ENCODE measurements at regions not wholly inside any gene's neighbourhood (a gene's known extent, or its start where the extent isn't known, plus 50 kb on each side); places are given as distances from the start of the nearest gene placed in this dataset.

DNA sequence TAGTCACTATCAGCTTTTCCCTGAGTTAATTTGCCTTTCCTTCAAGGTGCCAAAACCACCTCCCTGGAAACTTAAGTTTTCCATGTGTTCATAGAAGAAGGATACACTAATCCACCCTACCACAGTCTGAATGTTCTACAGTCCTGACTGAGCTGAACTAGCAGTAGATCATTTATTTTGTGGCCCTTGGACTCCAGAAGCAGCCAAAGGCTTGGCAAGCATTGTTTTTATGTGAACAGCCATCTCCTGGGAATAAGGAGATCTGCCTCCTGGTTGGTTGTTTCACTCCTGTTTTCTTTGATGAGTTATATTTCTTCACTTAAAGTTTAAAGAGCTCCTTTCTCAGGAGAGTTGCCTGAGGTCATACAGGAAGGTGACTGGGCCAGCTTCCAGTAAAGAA is 634.6 kb upstream of the SOX9 start:
- no peak overlapping the region for H2AFZ ChIP-seq

DNA sequence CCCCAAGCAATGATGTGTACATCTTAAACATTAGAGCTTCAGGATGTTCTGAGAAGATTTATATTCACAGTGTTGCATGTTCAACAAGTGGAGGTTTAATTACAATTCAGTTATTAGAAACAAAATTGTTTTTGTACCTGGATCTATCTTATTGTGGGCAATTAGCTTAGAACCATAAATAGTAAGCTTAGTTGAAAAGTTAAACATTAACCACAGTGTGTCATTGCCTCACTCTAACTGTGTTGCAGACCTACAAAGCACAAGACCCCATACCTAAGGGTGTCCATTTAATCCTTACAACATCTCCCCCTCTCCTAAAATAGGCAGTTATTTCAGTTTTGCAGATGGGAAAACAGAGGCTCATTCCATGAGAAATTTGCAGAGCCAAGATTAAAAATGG is 632.0 kb upstream of the SOX9 start:
- no peaks in the 10 kb centered on the region for H3F3A ChIP-seq (ENCODE audit: insufficient read depth, low read depth)

More for the DNA sequence above, 634.6 kb upstream of the SOX9 start:
- Histone ChIP-seq H3K9me3 (ENCODE audit: insufficient read depth, low read depth) (no peaks in the 10 kb centered on the region; the same call in 1 of the 2 replicates), H3F3A (ENCODE audit: insufficient read depth, low read depth) (no peaks in the 10 kb centered on the region), H3K27ac (no peak overlapping the region), H3K9me2 (ENCODE audit: insufficient read depth) (no peaks in the 10 kb centered on the region), H3K79me2 (ENCODE audit: low read depth) (no peaks in the 10 kb centered on the region), H3K4me1 (replicated peaks; ENCODE audit: insufficient read depth) (no peaks in the 10 kb centered on the region), H3K27me3 (ENCODE audit: insufficient read depth, low read depth) (no peaks in the 10 kb centered on the region), H3K36me3 (ENCODE audit: low read depth) (no peaks in the 10 kb centered on the region), H3K4me2 (no peak overlapping the region), H3K4me3 (no peak overlapping the region), H4K20me1 (ENCODE audit: insufficient read depth) (no peaks in the 10 kb centered on the region)
- BruUV-seq (replicated peaks) = no TSS peak
- ChIA-PET POLR2A (ENCODE audit: unreplicated experiment) (no interaction called here), CTCF (no interaction called here)
- DNase-seq = no peak
- TF ChIP-seq, protein P1, sequence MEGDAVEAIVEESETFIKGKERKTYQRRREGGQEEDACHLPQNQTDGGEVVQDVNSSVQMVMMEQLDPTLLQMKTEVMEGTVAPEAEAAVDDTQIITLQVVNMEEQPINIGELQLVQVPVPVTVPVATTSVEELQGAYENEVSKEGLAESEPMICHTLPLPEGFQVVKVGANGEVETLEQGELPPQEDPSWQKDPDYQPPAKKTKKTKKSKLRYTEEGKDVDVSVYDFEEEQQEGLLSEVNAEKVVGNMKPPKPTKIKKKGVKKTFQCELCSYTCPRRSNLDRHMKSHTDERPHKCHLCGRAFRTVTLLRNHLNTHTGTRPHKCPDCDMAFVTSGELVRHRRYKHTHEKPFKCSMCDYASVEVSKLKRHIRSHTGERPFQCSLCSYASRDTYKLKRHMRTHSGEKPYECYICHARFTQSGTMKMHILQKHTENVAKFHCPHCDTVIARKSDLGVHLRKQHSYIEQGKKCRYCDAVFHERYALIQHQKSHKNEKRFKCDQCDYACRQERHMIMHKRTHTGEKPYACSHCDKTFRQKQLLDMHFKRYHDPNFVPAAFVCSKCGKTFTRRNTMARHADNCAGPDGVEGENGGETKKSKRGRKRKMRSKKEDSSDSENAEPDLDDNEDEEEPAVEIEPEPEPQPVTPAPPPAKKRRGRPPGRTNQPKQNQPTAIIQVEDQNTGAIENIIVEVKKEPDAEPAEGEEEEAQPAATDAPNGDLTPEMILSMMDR (conservative IDR thresholded peaks at IDR 0.05) = no peak
- no peak for TF ChIP-seq EZH2 (IDR thresholded peaks at IDR 0.05; ENCODE audit: low read depth)
- intact Hi-C loops (cut with micrococcal nuclease; ENCODE audit: unreplicated experiment) = no loop called here

DNA sequence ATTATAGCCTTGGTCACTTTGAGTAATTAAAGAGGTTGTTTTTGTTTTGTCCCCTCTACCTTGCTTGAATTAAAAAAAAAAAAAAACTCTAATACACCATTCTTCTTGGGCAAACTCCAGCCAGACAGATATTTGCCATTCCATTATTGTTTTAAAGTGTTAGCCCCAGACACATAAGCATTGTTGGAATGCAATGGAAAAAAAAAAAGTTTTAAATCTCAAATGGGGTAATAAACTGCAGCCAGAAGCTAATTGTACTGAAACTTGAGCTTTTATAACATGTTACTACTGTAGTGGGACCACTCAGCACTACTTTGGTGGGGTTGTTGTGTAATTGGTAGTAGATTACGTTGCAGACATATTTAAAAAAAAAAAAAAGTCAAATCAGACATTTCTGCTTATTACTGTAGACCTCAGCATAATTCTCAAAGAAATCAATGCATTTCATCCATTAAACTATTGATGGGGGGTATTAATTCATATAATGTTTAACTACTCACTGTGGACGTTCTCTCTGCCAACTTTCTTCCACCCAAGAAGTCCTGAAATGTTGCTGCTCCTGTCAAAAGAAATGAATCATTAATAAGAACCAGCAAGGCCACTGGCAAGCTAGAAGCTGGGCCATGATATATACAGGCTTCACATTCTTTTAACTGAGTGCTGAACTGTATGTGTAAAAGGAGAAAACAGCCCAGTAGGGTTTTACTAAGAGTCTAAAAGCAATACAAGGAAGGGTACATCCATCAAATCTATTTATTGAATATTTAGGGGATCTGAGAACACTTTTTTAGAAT is 626.6 kb upstream of the SOX9 start:
- H3K9me3 ChIP-seq (ENCODE audit: insufficient read depth, low read depth) = no peaks in the 10 kb centered on the region
- no peaks in the 10 kb centered on the region for H4K20me1 ChIP-seq (ENCODE audit: insufficient read depth)
- no peaks in the 10 kb centered on the region for H3K79me2 ChIP-seq (ENCODE audit: low read depth)
- no peaks in the 10 kb centered on the region for H3K36me3 ChIP-seq (ENCODE audit: low read depth)
- CTCF ChIA-PET = interaction anchor here (0.5 to 0.7 kb wide), 2 partner anchors 256 to 748 kb away, joined by 3 to 4 read pairs; no protein-coding TSS in a partner anchor
- H3K4me1 ChIP-seq (replicated peaks; ENCODE audit: insufficient read depth) = no peaks in the 10 kb centered on the region
- no peaks in the 10 kb centered on the region for H3F3A ChIP-seq (ENCODE audit: insufficient read depth, low read depth)
- no peak for DNase-seq
- no peaks in the 10 kb centered on the region for H3K27me3 ChIP-seq (ENCODE audit: insufficient read depth, low read depth)
- H3K4me3 ChIP-seq = no peak overlapping the region
- no peak overlapping the region for H2AFZ ChIP-seq
- POLR2A ChIA-PET (ENCODE audit: unreplicated experiment) = no interaction called here
- BruUV-seq (replicated peaks) = no TSS peak
- H3K4me2 ChIP-seq = no peak overlapping the region
- H3K9me2 ChIP-seq (ENCODE audit: insufficient read depth) = no peaks in the 10 kb centered on the region
- no peak overlapping the region for H3K27ac ChIP-seq
- no peak for TF ChIP-seq EZH2 (IDR thresholded peaks at IDR 0.05; ENCODE audit: low read depth)
- TF ChIP-seq, protein P1 (conservative IDR thresholded peaks at IDR 0.05) = no peak
- intact Hi-C loops (cut with micrococcal nuclease; ENCODE audit: unreplicated experiment) = no loop called here

More for the DNA sequence above, 632.0 kb upstream of the SOX9 start:
- no peaks in the 10 kb centered on the region for H3K9me2 ChIP-seq (ENCODE audit: insufficient read depth)
- no peaks in the 10 kb centered on the region for H4K20me1 ChIP-seq (ENCODE audit: insufficient read depth)
- no peak for TF ChIP-seq EZH2 (IDR thresholded peaks at IDR 0.05; ENCODE audit: low read depth)
- TF ChIP-seq, protein P1 (conservative IDR thresholded peaks at IDR 0.05) = no peak
- no peaks in the 10 kb centered on the region; the same call in 1 of the 2 replicates for H3K9me3 ChIP-seq (ENCODE audit: insufficient read depth, low read depth)
- no TSS peak for BruUV-seq (replicated peaks)
- DNase-seq = no peak
- no peak overlapping the region for H3K4me2 ChIP-seq
- no peaks in the 10 kb centered on the region for H3K36me3 ChIP-seq (ENCODE audit: low read depth)
- no peaks in the 10 kb centered on the region for H3K4me1 ChIP-seq (replicated peaks; ENCODE audit: insufficient read depth)
- H3K27ac ChIP-seq = no peak overlapping the region
- H3K79me2 ChIP-seq (ENCODE audit: low read depth) = no peaks in the 10 kb centered on the region
- intact Hi-C loops (cut with micrococcal nuclease; ENCODE audit: unreplicated experiment) = no loop called here
- H3K4me3 ChIP-seq = no peak overlapping the region
- H3K27me3 ChIP-seq (ENCODE audit: insufficient read depth, low read depth) = no peaks in the 10 kb centered on the region
- ChIA-PET CTCF (no interaction called here), POLR2A (ENCODE audit: unreplicated experiment) (interaction anchor here (0.7 kb wide), 1 partner anchor 90 kb away, joined by 8 read pairs; no protein-coding TSS in a partner anchor)
- no peak overlapping the region for H2AFZ ChIP-seq

Data from PC-9 (cell line).